ENCODE measurements at regions not wholly inside any gene's neighbourhood (a gene's known extent, or its start where the extent isn't known, plus 50 kb on each side); places are given as distances from the start of the nearest gene placed in this dataset.
A peak's percentile ranks its signal among the peaks of the same experiment; 100 is the strongest.
"Not testable (repeated sequence)": the region's sequence is repeated elsewhere in the genome, so short reads cannot be mapped to it uniquely, and the experiment has no call there.

GRCh38 chr2:75406131-75406581 is 154.6 kb downstream of the EVA1A start:
- H3K9me3 ChIP-seq, result no peaks in the 10 kb centered on the region
- H3K4me1 ChIP-seq, result no peaks in the 10 kb centered on the region
- H3K36me3 ChIP-seq, result no peaks in the 10 kb centered on the region
- no peak overlapping the region for H3K4me3 ChIP-seq
- TF ChIP-seq POLR2A (IDR thresholded peaks at IDR 0.05) (no peak), POLR2AphosphoS5 (IDR thresholded peaks at IDR 0.05) (no peak), CTCF (IDR thresholded peaks at IDR 0.05) (no peak)
- no peak for DNase-seq (ENCODE audit: low spot score in 2 of 2)
- intact Hi-C loops (cut with DNase I; ENCODE audit: low total_unique reads), result no loop called here
- H3K27me3 ChIP-seq, result no peaks in the 10 kb centered on the region
- no peak overlapping the region for H3K27ac ChIP-seq

DNA sequence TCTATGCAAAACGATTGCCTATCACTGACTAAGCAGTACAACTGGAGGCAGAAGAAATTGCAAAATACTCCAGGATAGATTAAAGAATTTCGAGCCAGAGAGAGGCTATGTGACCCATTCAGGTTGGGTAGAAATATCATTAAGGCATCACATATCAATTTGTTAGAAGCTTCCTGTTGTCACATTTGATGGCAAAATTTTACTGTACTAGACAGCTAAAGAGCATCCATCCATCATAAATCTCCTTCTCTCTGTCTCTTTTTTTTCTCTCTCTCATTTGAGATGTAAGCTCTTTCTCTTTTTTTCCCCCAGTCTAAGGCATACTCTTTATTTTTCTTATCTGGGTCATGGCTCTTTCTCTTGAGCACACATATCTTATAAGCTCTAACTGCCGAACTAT is 155.7 kb downstream of the EVA1A start:
- intact Hi-C loops (cut with DNase I; ENCODE audit: low total_unique reads), result no loop called here

GRCh38 chr2:75403991-75404428 is 156.7 kb downstream of the EVA1A start:
- TF ChIP-seq CTCF (IDR thresholded peaks at IDR 0.05) (peak; percentile 62 to 75 (median 74)), POLR2A (IDR thresholded peaks at IDR 0.05) (no peak)
- no peaks in the 10 kb centered on the region for H3K36me3 ChIP-seq
- no peaks in the 10 kb centered on the region for H3K4me1 ChIP-seq
- H3K27me3 ChIP-seq, result no peaks in the 10 kb centered on the region
- H3K9me3 ChIP-seq, result no peaks in the 10 kb centered on the region
- H3K4me3 ChIP-seq, result no peak overlapping the region
- no peak overlapping the region for H3K27ac ChIP-seq
- no peak for DNase-seq (ENCODE audit: low spot score in 2 of 2)
- intact Hi-C loops (cut with DNase I; ENCODE audit: low total_unique reads), result no loop called here

More for the DNA sequence above, 155.7 kb downstream of the EVA1A start:
- no peak for TF ChIP-seq POLR2AphosphoS5 (IDR thresholded peaks at IDR 0.05)
- no peak for TF ChIP-seq POLR2A (IDR thresholded peaks at IDR 0.05)
- TF ChIP-seq CTCF (IDR thresholded peaks at IDR 0.05), result no peak
- H3K27me3 ChIP-seq, result no peaks in the 10 kb centered on the region
- no peaks in the 10 kb centered on the region for H3K9me3 ChIP-seq
- H3K36me3 ChIP-seq, result no peaks in the 10 kb centered on the region
- H3K27ac ChIP-seq, result no peak overlapping the region
- no peaks in the 10 kb centered on the region for H3K4me1 ChIP-seq
- DNase-seq (ENCODE audit: low spot score in 2 of 2), result no peak
- H3K4me3 ChIP-seq, result no peak overlapping the region

- no peaks in the 10 kb centered on the region for H3K4me1 ChIP-seq
- no peaks in the 10 kb centered on the region for H3K9me3 ChIP-seq
- TF ChIP-seq POLR2A (IDR thresholded peaks at IDR 0.05) (no peak), POLR2AphosphoS5 (IDR thresholded peaks at IDR 0.05) (no peak), CTCF (IDR thresholded peaks at IDR 0.05) (no peak)
- intact Hi-C loops (cut with DNase I; ENCODE audit: low total_unique reads), result no loop called here
- no peak overlapping the region for H3K27ac ChIP-seq
- no peak for DNase-seq (ENCODE audit: low spot score in 2 of 2)
- H3K36me3 ChIP-seq, result no peaks in the 10 kb centered on the region
- H3K4me3 ChIP-seq, result no peak overlapping the region
- no peaks in the 10 kb centered on the region for H3K27me3 ChIP-seq
Observed at GRCh38 chr2:75396314-75396713, 164.4 kb downstream of the EVA1A start.

GRCh38 chr2:75394764-75395163 is 166.0 kb downstream of the EVA1A start:
- DNase-seq (ENCODE audit: low spot score in 2 of 2); H3K27me3 ChIP-seq; intact Hi-C loops (cut with DNase I; ENCODE audit: low total_unique reads); H3K36me3 ChIP-seq; H3K9me3 ChIP-seq; H3K27ac ChIP-seq; H3K4me3 ChIP-seq; H3K4me1 ChIP-seq: not testable (repeated sequence)

GRCh38 chr2:75390169-75390568 is 170.6 kb downstream of the EVA1A start:
- intact Hi-C loops (cut with DNase I; ENCODE audit: low total_unique reads), result no loop called here
- no peak for DNase-seq (ENCODE audit: low spot score in 2 of 2)
- H3K4me1 ChIP-seq, result no peaks in the 10 kb centered on the region
- no peak for TF ChIP-seq POLR2A (IDR thresholded peaks at IDR 0.05)
- no peak overlapping the region for H3K27ac ChIP-seq
- H3K4me3 ChIP-seq, result no peak overlapping the region
- H3K27me3 ChIP-seq, result no peaks in the 10 kb centered on the region
- H3K36me3 ChIP-seq, result no peaks in the 10 kb centered on the region
- H3K9me3 ChIP-seq, result no peaks in the 10 kb centered on the region

All from breast epithelium (tissue), 4 donors.